Left renal cortex interstitium (tissue), 4 donors: ENCODE measurements at regions not wholly inside any gene's neighbourhood (a gene's known extent, or its start where the extent isn't known, plus 50 kb on each side); places are given as distances from the start of the nearest gene placed in this dataset.
"Not testable (repeated sequence)": the region's sequence is repeated elsewhere in the genome, so short reads cannot be mapped to it uniquely, and the experiment has no call there.

Experiments
- DNase-seq, 4 donors: peaks; one replicate each; pipeline ENCODE4 v3.0.0-alpha.2; 2013; ENCODE audit warnings: low read depth in 4 of 4, low spot score in 2 of 4, missing footprints in 1 of 4

DNA sequence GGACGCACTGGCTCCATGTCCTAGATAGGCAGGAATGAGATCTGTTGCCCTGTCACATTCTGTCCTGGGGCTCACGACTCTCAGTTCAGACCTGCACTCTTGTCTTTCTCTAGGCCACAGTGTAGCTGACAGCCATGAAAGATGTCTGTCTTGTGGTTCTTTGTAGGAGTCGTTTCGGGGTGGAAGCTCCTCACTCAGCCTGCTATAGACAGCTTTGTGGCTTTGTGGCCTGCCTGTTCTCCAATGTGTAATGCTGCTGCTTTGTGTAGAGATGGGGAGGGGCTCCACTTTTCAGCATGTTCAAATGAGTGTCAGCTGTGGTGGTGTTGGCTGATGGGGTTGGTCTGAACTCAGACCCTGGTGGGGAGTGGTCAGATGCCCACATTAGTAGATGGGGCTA lies 410.7 kb downstream of the ACTR3B start:
- DNase-seq, result no peak

DNA sequence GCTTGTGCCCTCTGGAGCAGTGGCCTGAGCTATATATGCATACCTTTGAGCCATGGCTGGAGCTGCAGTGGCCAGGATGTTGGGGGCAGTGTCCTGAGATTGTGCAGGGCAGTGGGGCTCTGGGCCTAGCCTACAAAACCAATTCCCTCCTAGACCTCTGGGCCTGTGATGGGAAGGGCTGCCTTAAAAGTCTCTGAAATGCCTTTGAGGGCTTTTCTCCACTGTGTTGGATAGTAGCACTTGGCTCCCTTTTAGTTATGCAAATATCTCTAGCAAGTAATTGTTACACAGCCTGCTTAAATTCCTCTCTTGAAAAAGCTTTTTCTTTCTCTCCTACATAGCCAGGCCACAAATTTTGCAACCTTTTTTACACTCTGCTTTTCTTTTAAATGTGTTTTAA lies 426.4 kb downstream of the ACTR3B start:
- DNase-seq, result no peak

DNA sequence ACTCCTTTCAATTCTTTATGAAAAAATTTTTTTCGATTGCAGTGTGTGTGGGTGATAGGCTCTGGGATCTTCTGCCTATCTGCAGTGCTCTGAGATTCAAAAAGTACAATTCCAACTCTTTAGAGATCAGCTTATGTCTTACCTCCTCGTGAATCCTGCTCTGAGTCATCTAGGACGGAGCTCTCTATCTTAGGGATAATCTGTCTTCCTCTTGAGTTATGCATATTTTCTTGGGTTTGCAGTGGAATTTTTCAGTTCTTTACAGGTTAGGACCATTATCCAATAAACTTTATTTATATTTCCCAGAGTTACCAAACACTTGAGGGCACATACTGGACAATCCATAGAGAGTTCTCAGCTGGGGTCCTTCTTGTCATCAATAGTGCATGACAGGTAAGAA lies 428.6 kb downstream of the ACTR3B start:
- no peak for DNase-seq

DNA sequence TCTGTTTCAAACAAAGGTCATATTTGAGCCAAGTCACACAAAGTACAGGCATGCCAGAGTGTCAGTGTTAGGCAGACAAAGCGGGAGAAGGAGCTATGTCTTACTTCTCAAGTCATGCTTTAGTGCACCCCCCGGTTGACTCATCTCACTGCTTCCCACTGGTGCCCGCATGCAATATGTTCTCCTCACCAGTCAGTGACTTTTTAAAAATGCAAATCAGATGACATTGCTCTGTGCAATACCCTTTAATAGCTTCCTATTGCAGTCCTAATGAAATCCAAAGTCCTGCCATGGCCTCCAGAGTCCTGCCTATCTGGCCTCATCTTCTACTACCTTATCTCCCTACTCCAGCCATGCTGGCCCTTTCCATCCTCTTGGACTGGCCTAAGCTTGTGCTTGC lies 429.1 kb downstream of the ACTR3B start:
- no peak for DNase-seq

DNA sequence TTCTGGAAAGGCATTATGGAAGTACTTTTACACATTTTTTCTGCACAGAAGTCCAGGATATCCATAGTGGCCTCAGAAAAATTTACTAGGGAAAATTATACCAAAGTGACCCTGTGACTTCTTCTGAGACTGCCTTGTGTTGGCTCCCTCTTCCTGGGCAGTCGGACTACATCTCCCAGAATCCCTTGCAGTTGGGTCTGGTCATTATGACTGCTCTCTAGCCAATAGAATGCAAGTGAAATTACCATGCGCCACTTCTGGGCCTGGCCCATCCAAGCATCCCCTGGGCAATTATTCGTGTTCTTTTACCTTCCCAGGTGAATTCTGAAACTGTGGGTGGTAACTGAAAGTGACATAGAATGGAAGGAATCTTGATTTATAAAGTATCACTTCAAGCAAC lies 430.9 kb downstream of the ACTR3B start:
- no peak for DNase-seq

DNA sequence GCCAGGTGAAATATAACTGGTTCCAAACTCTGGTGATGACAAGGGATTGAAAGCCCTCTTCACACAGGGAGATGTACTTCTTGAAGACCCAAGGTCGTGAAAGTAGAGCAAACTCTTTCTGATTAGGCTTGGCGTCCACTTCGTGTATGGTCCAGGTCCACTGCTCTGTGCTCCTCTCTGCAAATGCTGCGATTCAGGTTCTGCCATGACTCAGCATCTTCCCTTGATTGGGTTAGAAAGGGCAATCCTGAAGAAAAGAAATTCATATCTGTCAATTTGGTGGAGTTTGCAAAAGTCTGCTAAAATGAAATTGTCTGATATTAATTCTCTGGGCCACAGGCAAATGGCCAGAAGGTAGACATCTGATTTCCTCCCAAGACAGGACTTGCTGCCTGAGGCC lies 431.4 kb downstream of the ACTR3B start:
- DNase-seq, result no peak

DNA sequence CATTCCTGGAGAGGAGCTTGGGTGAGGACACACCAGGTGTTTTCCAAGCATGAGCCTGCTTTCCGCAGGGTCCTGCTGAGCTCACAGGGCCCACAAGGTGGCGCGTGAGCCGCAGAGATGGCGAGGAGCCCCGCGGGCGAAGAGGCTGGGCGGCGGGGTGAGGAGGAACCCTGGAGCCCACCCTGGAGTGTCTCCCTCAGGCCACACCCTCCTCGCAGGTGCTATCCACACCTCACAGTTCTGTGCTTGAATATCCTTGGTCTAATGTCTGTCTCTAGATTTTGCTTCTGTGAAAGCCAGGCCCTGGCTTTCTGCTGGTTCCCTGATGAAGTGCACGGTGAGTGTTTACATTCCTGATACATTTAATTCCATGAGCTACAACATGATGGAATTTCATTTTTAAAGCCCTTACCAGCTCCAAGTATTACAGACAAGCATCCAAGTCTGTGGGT lies 433.6 kb downstream of the ACTR3B start:
- peak; percentile 25 to 38 (median 28) for DNase-seq

DNA sequence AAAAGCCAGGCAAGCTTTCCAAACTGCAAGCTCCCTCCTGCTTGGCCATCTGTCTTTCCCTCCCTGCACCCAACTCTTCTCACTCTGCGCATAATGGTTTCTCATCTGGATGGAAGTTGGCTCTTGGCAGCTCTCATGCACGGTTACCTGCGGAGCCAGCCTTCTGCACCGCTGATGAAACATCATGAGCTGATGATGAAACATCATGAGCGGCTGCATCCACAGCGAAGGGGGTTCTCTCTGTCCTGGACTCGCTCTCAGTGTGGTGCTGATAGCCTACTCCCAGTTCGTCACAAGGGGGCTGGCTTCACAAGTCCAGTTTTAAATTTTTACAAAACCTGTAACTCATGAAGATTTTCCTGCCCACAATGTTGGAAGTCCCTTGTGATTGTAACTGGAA lies 457.5 kb downstream of the ACTR3B start:
- DNase-seq, result no peak

DNA sequence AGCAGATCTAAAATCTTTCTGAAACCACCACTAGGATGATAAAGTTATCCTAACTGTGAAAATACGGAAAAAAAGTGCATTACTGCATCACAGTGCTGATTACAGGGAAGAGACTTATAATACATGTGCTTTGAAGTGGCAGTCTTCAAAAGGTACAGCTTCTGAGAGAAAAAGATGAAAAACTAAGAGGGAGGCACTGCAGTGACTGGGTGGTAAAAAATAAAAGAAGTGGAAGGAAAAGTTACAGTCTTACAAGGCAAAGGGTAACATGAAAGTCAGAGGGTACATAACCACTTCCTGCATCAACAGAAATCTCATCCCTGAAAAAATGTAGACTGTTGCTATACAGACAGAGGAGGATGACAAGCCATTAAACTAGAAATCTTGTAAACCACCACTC lies 465.3 kb downstream of the ACTR3B start:
- no peak for DNase-seq

DNA sequence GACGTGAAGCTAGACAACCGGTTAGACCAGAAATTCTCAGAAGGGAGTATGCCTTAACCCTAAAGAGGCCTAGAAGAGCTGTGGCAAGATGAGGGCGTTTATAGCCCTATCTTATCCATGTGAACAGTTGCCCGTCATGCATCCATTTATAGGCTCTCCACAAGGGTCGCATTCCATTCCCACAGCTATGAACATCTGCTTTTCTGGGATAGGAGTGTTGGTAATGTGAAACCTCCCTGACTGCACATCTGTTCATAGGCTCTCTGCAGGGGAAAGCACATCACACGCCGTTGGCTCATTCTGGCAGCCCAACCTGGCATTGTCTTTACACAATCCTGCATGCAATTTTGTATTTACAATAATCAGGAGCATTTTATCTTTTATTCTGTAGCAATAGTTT lies 485.6 kb downstream of the ACTR3B start:
- not testable (repeated sequence) for DNase-seq

DNA sequence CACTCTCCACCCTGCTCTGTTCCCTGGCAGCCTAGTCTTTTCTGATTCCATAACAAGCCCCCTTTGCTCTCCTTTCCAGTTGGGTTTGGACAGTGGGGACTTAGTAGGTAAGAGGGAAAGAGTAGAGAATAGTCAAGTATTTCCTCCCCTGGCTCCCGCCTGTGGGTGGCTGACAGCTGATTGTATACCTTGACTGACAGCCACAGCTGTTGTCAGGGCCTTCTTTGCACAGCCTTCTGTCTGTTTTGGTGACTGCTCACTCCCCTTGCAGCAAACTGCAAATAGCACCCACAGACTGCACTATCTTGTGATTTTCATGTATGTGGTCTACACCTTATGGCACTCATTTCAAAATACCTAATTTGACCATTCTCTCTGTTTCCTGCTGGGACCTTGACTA lies 486.3 kb downstream of the ACTR3B start:
- DNase-seq, result no peak

DNA sequence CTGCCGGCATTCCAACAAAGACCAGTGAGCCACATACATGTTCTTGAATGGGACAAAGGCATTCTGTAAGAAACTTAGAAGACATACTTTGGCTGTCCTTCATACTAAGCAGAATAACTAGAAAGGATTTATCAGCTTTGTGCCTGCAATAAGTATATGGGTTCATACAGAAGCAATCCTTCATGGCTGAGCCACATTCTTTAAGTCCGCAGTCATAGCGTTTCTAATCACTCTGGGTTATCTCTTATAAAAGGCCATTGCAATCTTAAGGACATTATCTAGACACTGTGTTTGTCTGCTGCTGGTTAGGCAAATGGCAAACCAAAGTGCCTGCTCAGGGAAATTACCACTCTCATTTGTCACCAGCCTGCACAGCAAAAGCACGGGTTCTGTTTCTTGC lies 488.4 kb downstream of the ACTR3B start:
- DNase-seq, result no peak

DNA sequence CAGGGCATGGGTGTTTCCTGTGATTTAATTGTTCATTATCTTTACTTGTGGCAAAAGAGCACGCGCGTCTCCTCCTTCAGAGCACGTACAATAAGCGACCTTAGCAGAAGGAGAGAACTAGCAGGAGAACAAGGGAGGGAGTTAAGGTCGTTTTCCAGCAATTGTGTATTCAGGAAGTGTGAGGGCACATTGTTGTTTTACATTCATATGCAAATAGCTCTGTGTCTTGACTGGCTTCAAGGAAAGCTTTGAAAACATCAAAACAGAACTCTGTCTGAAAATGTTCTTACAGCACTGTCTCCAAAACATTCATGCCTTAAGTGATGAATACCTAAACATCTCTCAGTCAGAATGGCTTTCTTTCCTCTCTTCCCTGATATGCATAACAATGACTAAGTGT lies 499.1 kb downstream of the ACTR3B start:
- no peak for DNase-seq

DNA sequence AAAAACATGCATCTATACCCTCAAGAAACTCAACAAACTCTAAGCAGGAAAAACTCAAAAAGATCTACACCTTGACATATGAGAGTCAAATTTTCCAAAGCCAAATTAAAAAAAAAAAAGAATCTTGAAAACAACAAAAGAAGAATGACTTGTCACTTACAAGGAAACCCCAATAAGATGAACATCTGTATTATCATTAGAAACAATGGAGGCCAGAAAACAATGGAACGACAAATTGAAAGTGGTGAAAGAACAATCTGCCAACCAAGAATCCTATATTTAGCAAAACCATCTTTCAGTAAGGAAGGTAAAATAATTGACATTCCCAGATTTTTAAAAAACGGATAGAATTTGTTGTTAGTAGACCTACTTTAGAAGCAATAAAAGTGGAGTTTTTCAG lies 516.8 kb downstream of the ACTR3B start:
- no peak for DNase-seq

DNA sequence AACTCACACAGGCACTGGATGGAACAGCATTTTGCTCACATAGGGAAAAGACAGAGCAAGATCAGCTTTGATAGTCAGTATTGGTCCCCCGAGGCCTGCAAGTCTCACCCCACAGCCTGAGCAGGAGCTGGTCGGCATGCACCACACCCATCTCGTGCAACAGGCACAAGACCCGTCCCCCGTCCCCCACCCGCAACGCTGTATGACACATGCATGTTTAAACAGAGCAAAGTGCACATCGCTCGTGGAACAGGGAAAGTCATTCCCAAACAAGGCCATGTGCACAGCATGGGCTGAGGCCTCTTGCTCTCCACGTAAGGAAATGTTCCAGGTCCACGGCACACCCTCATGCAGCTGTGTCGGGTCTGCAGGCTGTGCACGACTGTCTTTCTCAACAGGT lies 527.2 kb downstream of the ACTR3B start:
- no peak for DNase-seq

DNA sequence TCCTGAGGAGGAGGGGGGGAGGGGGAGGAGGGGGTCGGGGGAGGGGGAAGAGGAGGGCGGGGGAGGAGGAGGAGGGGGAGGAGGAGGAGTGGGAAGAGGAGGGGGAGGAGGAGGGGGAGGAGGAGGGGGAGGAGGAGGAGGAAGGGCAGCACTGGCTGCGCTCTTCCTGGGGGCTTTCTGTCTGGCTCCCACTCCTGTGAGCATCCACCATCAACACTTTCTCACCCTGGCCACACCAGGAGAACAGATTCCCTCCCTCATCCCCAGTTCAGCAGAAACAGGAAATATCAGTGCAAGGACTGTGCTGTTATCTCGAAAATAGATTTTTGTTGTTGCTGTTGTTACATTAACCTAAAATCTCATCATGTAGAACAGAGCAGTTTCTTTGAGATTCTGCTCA lies 530.5 kb downstream of the ACTR3B start:
- no peak for DNase-seq

DNA sequence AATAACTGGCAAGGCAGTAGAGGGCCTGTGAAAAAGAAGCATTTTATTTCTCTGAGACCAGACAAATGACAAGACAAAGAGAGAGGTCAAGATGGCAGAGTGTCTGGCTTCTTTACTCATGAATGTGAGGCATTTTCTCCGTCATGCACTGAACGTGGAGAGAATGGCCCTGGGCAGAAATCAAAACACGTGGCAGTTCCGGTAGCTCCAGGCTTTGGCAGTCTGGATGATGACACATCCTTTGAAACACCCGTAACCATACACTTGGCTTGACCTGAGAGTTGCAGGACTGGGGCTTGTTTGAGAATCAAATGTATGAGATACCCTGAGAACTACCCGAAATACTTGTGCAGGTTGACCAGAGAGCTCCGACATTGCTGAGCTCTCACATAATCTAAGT lies 537.6 kb downstream of the ACTR3B start:
- DNase-seq, result no peak

DNA sequence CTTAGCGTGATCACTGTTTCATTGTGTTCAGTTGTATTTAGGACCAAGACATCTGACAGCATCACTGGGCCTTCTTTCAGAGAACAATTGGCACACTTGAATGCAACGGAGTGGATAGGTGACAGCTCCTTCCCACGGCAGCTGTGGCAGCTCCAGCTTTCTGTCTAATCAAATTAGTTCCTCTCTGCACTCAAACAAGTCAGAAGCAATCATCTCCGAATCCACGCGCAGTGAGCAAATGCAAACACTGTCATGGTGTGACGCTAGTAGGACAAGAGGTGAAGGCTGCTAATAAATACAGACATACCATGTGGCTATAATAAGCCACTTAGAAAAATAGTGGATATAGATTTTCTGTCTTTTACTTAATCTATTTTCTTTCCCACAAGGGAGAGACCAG lies 542.4 kb downstream of the ACTR3B start:
- no peak for DNase-seq

DNA sequence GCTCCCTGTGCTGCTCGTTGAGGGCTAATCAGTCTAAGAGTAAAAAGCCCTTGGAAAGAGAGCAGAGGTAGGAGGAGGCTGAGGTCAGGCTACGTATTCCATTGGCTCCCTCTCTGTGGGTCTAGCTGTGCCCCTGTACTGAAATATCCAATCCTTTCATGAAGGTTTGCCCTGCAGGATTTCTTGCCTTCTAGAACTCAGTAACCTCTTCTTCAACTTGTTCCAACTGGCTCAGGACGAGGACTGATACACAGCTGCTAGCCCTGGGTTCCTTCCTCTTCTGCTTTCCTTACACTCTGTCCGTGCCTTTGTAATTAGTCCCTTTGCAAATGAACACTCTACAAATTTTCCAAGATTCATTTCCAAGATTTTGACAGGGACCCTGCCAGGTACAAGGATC lies 560.5 kb downstream of the ACTR3B start:
- no peak for DNase-seq

DNA sequence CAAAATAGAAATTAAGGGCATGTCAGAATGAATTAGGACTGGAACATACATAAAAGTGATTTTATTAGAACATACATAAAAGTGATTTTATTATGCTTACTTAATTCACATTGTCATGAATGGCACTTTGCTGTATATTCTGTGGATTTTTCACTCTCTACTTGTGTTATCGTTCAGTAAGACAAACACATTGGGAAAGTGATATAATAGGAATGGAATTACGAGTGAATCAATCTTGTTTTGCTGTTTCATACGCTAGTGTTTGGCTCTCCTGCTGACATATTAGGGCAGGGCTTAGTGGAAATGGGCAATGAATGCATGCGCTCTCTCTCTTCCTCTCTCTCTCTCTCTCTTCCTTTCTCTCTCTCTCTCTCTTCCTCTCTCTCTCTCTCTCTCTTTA lies 561.1 kb downstream of the ACTR3B start:
- peak in 1 of 4 donors; percentile 56 for DNase-seq

DNA sequence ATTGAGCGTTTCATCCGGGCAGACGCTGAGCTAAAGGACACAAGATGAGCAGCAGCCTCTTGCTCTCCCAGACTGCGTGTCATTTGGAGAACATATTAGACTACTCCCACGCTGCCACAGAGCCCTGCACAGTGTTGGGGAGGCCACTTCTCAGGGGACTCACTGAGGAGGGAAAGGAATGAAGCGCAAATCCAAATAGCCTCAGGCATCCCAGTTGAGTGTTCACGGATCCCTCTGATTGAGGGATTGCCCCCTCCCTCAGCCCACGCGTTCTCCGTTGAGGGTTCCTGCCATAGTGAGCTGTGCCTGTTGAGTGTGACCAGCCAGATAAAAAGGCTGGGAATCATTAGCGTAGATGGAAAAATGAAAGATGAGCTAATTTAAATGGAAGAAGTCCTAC lies 563.4 kb downstream of the ACTR3B start:
- no peak for DNase-seq

DNA sequence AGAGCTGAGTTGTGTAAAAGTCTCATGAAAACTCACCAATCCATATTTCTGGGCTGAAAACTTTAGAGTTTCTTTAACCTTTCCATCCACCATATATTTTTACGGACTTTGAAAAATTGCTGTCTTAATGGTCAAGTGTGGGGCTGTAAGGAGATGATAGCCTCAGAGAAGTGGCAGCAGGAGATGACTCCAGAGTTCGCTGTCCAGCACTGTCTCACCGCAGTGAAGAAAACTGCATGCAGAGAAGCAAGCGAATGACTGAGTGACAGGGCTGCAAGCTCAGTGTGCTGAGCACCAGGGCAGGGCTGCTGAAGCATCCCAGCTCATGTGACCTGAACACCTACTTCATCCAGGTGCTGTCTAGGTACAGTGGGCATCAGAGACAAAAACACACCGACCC lies 564.5 kb downstream of the ACTR3B start:
- DNase-seq, result no peak

DNA sequence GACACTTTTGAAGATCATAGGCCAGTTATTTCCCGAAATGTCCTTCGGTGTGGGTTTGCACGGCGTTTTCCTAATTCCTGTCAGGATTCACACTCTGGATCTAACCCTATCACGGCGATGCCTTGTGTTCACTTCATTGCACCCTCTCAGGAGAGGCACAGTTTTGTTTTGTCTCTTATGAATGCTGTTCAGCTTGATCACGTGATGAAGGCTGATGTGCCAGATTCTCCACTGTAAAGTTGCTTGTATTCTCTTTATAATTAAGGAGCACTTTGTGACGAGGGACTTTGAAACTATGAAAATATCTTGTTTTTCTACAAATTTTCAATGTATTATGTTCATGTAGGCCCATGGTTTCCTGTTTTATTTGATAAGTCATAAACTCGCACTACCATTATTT lies 568.1 kb downstream of the ACTR3B start:
- no peak for DNase-seq

DNA sequence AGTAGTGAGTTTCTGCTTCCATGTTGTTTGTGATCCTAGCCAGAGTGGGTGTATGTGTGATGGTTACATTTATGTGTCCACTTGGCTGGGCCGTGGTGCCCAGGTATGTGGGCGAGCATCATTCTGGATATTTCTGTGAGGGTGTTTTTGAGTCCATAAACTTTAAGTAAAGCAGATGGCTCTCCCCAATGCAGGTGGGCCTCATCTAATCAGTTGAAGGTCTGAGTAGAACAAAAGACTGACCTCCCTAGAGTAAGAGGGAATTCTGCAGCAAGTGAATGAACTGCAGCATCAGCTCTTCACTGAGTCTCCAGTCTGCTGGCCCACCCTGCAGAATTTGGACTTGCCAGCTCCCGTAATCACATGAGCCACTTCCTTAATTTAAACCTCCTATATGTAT lies 571.9 kb downstream of the ACTR3B start:
- DNase-seq, result no peak
